Psoas muscle (tissue), 7 donors: ENCODE measurements at regions not wholly inside any gene's neighbourhood (a gene's known extent, or its start where the extent isn't known, plus 50 kb on each side); places are given as distances from the start of the nearest gene placed in this dataset.
A peak's percentile ranks its signal among the peaks of the same experiment; 100 is the strongest.

Experiments
- ATAC-seq, 4 donors: fragments of 200-7000 bp; cut with Tn5 transposase; one replicate each; pipeline ENCODE4 v1.9.1; 2020; ENCODE audit warnings: moderate library complexity in 3 of 4, mild to moderate bottlenecking in 2 of 4
- DNase-seq, 2 donors: peaks; one replicate each; pipeline ENCODE4 v3.0.0-alpha.2; 2020
- H3K27ac ChIP-seq: fragments of 200-600 bp; one replicate; pipeline ENCODE4 v1.8.0; 2022
- H3K27me3 ChIP-seq, 3 donors: fragments of 200-600 bp in 1 of 3; one replicate each; pipeline versions ENCODE4 v1.6.1 to v1.8.0; 2013 to 2022; ENCODE audit warnings: low read length in 2 of 3, mild to moderate bottlenecking in 2 of 3, moderate library complexity in 1 of 3; ENCODE audit not compliant: insufficient read depth in 3 of 3
- H3K36me3 ChIP-seq, 2 donors: fragments of 200-600 bp in 1 of 2; one replicate each; pipeline versions ENCODE4 v1.6.1 to v1.8.0; 2013 to 2022; ENCODE audit warnings: low read depth in 1 of 2, mild to moderate bottlenecking in 1 of 2, moderate library complexity in 1 of 2; ENCODE audit not compliant: insufficient read depth in 1 of 2
- H3K4me1 ChIP-seq: fragments of 200-600 bp; one replicate; pipeline ENCODE4 v1.8.0; 2022
- H3K4me3 ChIP-seq: fragments of 200-600 bp; one replicate; pipeline ENCODE4 v1.8.0; 2022; ENCODE audit warnings: mild to moderate bottlenecking
- H3K9me3 ChIP-seq: fragments of 200-600 bp; one replicate; pipeline ENCODE4 v1.8.0; 2022
- WGBS, 3 donors: extraction: QIAGEN DNeasy Blood & Tissue Kit; methylation state at CpG; one replicate each; pipeline versions ENCODE4 v1.1.6 to v1.1.7; 2013; 5-methylcytosine and 5-hydroxymethylcytosine counted together
- intact Hi-C, 2 donors: fragments of 100-400 bp; cut with DNase I; formaldehyde crosslinking; loops; one replicate each; pipeline versions ENCODE4 v1.11.0 to v1.14.2; 2022
- TF ChIP-seq, protein P1 (sequence below): fragments of 200-600 bp; IDR thresholded peaks from one replicate; pipeline ENCODE4 v1.8.0; 2022; ENCODE audit warnings: antibody characterized with exemption
- donor health status: healthy with polysubstance abuse.
- donor health status: DM: no; HTN: no; CAD: no; lungs with moderate emphysema.
- donor health status: Bipolar disorder and iron deficiency.
- donor health status: healthy.
- donor health status: DM: yes; HTN: yes; CAD: no.
- donor health status: DM: no; HTN: no; CAD: no.
- donor health status: DM: yes; HTN: yes; CAD: no.

DNA sequence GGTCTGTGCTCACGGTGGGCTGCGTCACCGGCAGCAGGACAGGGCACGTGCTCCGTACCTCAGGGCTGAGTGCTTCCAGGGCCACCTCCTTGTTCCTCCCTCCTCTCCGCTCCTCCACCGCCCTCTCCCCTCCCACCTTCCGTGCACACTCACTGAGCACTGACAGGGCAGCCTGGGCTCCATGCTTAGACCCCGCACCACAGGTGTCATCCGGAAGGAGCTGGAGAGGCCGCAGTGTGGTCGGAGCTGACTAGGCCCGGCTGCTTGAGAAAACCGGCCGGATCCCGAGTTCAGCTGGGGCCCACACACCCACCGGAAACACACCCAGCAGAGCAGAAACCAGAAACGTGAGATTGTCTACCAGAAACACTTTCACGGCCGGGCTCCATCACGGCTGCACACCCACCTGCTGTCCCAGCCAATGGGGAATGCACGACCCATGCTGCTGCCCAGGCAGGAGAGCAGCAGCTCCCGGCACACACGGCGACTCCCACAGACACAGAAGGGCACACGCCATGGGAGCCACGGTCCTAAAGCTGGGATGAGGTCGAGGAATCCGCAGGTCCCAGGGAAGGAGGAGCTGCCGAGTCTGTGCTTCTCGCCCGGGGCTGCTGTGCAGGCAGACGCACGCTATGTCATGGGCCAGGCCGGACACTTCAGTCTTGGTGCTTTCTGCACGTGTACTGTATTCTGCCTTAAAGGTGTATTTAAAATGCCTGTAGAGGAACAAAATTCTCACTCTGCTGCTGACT, 55.0 kb upstream of the ZNF469 start:
- WGBS, 3 donors: 84 to 92% (median 86%) methylated on average over 33 to 36 of the region's 36 CpGs
- ATAC-seq (no peak), DNase-seq (peak in 1 of 2 donors; percentile 26)
- intact Hi-C loops: no loop called here
- Histone ChIP-seq H3K36me3 (no peaks in the 10 kb centered on the region), H3K9me3 (no peaks in the 10 kb centered on the region), H3K4me1 (peaks cover 1% of the 10 kb centered on the region), H3K27ac (no peak overlapping the region), H3K27me3 (no peaks in the 10 kb centered on the region), H3K4me3 (no peak overlapping the region)
- TF ChIP-seq, protein P1, sequence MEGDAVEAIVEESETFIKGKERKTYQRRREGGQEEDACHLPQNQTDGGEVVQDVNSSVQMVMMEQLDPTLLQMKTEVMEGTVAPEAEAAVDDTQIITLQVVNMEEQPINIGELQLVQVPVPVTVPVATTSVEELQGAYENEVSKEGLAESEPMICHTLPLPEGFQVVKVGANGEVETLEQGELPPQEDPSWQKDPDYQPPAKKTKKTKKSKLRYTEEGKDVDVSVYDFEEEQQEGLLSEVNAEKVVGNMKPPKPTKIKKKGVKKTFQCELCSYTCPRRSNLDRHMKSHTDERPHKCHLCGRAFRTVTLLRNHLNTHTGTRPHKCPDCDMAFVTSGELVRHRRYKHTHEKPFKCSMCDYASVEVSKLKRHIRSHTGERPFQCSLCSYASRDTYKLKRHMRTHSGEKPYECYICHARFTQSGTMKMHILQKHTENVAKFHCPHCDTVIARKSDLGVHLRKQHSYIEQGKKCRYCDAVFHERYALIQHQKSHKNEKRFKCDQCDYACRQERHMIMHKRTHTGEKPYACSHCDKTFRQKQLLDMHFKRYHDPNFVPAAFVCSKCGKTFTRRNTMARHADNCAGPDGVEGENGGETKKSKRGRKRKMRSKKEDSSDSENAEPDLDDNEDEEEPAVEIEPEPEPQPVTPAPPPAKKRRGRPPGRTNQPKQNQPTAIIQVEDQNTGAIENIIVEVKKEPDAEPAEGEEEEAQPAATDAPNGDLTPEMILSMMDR: no peak

DNA sequence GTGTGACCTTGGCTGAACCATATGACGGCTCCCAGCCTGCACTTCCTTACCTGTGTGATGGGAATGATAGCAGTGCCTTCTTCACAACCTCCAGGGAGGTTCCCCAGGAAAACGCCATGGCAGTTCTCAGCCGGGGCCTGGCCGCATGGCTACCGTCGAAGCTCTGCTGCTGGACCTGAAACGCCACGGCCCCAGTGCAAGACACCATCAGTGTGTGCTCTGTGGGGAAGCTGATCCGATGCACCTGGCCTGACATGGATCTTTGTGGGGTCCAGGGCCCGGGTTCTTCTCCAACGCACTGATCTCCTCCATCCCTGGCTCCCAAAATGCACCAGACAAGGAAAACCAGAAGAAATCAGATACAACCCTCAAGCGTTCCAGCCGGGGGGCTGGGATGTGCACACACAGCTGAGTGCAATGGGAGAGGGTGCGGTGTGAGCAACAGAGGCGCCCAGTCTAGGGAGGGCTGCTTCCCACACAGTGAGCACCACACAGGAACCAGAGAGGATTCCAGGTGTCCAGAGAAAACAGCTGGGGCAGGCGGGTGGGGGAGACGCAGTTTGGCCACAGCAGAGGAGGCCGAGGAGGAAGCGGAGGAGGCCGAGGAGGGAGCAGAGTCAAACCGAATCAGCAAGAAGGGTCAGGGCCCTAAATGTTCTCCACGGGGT, 54.3 kb upstream of the ZNF469 start:
- WGBS, 3 donors: 83 to 85% (median 84%) methylated on average over 22 of the region's 22 CpGs
- ATAC-seq: no peak
- Histone ChIP-seq H3K36me3 (no peaks in the 10 kb centered on the region), H3K9me3 (no peaks in the 10 kb centered on the region), H3K4me3 (no peak overlapping the region), H3K27me3 (peaks cover 0 to 3% (median 0%) of the 10 kb centered on the region in 3 donors), H3K4me1 (peaks cover 5% of the 10 kb centered on the region), H3K27ac (no peak overlapping the region)
- peak in 1 of 2 donors; percentile 33 for DNase-seq
- intact Hi-C loops: no loop called here
- TF ChIP-seq, protein P1: no peak

DNA sequence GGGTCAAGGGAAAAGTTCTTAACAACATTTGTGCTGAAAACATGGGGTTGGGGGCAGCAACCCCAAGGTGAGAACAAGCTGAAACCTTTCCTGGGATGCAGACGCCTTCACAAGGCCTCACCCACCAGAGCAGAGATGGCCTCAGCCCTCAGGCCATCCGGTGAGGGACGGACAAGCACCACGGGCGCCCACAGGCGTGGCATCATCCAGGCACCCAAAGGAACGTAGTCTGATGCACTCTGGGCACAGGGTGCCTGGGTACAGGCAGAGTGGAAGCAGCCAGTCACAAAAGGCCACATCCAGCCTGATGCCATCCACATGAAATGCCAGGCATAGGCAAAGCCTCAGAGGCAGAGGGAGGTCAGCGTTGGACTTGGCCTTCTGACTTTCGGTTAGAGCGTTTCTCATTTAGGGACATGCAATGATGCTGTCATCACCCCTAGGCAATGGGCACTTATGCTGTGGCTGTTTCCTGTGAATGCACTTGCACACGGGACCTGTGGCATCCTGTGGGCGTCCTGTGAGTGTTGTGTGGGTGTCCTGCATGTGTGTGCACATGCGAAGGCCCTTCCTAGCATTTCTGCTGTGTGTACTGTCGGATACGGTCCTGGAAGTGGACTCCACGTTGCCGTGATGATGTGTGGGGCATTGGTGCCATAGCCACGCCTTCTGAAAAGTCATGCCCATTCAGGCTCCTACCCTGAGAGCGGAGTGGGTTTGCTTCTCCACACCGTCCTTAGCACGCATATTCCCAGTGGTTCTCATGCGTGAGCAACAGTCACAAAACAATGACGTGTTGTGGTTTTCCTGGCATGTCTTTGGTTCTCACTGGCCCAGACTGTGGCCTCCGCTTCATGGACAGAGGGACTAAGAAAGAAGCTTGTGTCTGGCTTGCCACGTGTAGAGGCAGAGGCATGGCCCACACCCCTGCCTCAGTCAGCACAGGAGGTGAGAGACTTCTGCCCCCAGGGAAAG, 52.7 kb upstream of the ZNF469 start:
- TF ChIP-seq, protein P1: no peak
- WGBS, 3 donors: 71 to 83% (median 72%) methylated on average over 25 of the region's 25 CpGs
- intact Hi-C loops: no loop called here
- DNase-seq (peak in 1 of 2 donors; percentile 26), ATAC-seq (no peak)
- H3K27me3 ChIP-seq: peaks cover 0 to 6% (median 0%) of the 10 kb centered on the region in 3 donors
- no peak overlapping the region for H3K4me3 ChIP-seq
- no peak overlapping the region for H3K27ac ChIP-seq
- no peaks in the 10 kb centered on the region for H3K36me3 ChIP-seq
- peaks cover 5% of the 10 kb centered on the region for H3K4me1 ChIP-seq
- no peaks in the 10 kb centered on the region for H3K9me3 ChIP-seq

DNA sequence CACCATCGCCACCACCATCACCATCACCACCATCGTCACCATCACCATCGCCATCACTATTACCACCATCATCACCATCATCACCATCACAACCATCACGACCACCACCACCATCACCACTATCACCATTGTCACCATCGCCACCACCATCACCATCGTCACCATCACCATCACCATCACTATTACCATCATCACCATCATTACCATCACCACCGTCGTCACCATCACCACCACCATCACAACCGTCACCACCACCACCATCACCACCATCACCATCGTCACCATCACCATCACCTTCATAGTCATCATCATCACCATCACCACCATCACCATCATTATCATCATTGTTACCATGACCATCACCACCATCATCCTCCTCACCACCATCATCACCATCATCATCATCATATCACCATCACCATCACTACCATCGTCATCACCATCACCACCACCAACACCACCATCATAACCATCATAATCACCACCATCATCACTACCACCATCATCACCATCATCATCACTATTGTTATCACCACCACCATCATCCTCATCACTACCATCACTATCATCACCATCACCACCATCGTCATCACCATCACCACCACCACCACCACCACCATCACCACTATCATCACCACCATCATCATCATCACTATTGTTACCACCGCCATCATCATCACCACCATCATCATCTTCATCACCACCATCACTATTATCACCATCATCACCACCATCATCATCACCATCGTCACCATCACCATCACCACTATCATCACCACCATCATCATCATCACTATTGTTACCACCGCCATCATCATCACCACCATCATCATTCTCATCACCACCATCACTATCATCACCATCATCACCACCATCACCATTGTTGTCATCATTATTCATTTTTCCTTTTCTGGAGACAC, 51.5 kb upstream of the ZNF469 start:
- intact Hi-C loops: no loop called here
- ATAC-seq (no peak), DNase-seq (no peak)
- Histone ChIP-seq H3K36me3 (no peaks in the 10 kb centered on the region), H3K9me3 (no peaks in the 10 kb centered on the region), H3K27ac (no peak overlapping the region), H3K27me3 (peaks cover 0 to 12% (median 0%) of the 10 kb centered on the region in 3 donors), H3K4me1 (peaks cover 5% of the 10 kb centered on the region), H3K4me3 (no peak overlapping the region)
- TF ChIP-seq, protein P1: no peak
- 95 to 97% (median 97%) methylated on average over 15 of the region's 15 CpGs for WGBS, 3 donors
